Stomach (tissue), 8 donors: ENCODE measurements at regions not wholly inside any gene's neighbourhood (a gene's known extent, or its start where the extent isn't known, plus 50 kb on each side); places are given as distances from the start of the nearest gene placed in this dataset.
A peak's percentile ranks its signal among the peaks of the same experiment; 100 is the strongest.

ENCODE experiments used
- DNase-seq, 2 donors: peaks; one replicate each; pipeline versions ENCODE4 v3.0.0 to v3.0.0-alpha.2; 2013 to 2019
- H3K27ac ChIP-seq, 5 donors: fragments of 200-600 bp in 4 of 5; sonication (generic) in 4 of 5; one replicate each; pipeline ENCODE4 v1.5.1; 2013 to 2019; ENCODE audit warnings: mild to moderate bottlenecking in 1 of 5, moderate library complexity in 1 of 5
- H3K27me3 ChIP-seq, 3 donors: fragments of 200-600 bp; sonication (generic); one replicate each; pipeline ENCODE4 v1.5.1; 2017 to 2019; ENCODE audit warnings: mixed run types in 1 of 3
- H3K36me3 ChIP-seq, 4 donors: fragments of 200-600 bp; sonication (generic); 1 replicate in 3 of 4; 2 replicates in 1 of 4; pipeline ENCODE4 v1.5.1; 2016 to 2019
- H3K4me1 ChIP-seq, 4 donors: fragments of 200-600 bp; sonication (generic); one replicate each; pipeline ENCODE4 v1.5.1; 2016 to 2019
- H3K4me3 ChIP-seq, 4 donors: fragments of 200-600 bp; sonication (generic) in 3 of 4; one replicate each; pipeline ENCODE4 v1.5.1; 2016 to 2019; ENCODE audit warnings: mild to moderate bottlenecking in 1 of 4
- H3K9me3 ChIP-seq, 4 donors: fragments of 200-600 bp; sonication (generic); one replicate each; pipeline ENCODE4 v1.5.1; 2016 to 2019
- CTCF ChIP-seq, 7 experiments: fragments of 450-650 bp in 4 of 7; fragments of 200-600 bp in 3 of 7; sonication (generic) in 3 of 7; IDR thresholded peaks; one replicate each; pipeline ENCODE4 v1.5.1; 2016 to 2019; ENCODE audit warnings: antibody characterized with exemption in 7 of 7, control low read depth in 2 of 7, mild to moderate bottlenecking in 1 of 7
- EP300 ChIP-seq: sonication (generic); formaldehyde crosslinking; IDR thresholded peaks from one replicate; pipeline ENCODE4 v1.6.1; 2017; ENCODE audit warnings: antibody characterized with exemption
- POLR2A ChIP-seq, 4 donors: fragments of 450-650 bp; IDR thresholded peaks; one replicate each; pipeline ENCODE4 v1.6.1; 2016; ENCODE audit warnings: antibody characterized with exemption in 4 of 4, control low read depth in 2 of 4, mild to moderate bottlenecking in 1 of 4, moderate library complexity in 1 of 4
- POLR2AphosphoS5 ChIP-seq, 3 donors: sonication (generic); formaldehyde crosslinking; IDR thresholded peaks; one replicate each; pipeline ENCODE4 v1.6.1; 2016; ENCODE audit warnings: antibody characterized with exemption in 3 of 3
- WGBS, 5 donors: extraction: QIAGEN DNeasy Blood & Tissue Kit in 3 of 5; methylation state at CpG; one replicate each; pipeline versions ENCODE4 v1.1.5 to v1.1.7; 2013 to 2018; 5-methylcytosine and 5-hydroxymethylcytosine counted together
- intact Hi-C: fragments of 100-400 bp; cut with DNase I; formaldehyde crosslinking; loops from one replicate; pipeline ENCODE4 v1.15.1; 2023; ENCODE audit warnings: low total_unique reads
- donor health status: healthy with polysubstance abuse.
- donor health status: Bipolar disorder and iron deficiency.
- donor health status: healthy.

- H3K9me3 ChIP-seq = peaks cover 0 to 19% (median 2%) of the 10 kb centered on the region in 4 donors
- H3K27me3 ChIP-seq = no peaks in the 10 kb centered on the region
- WGBS, 5 donors = 67 to 83% (median 72%) methylated on average over 1 of the region's 1 CpG
- no peak for TF ChIP-seq EP300
- TF ChIP-seq POLR2A (IDR thresholded peaks at IDR 0.05) = no peak
- no peak for TF ChIP-seq POLR2AphosphoS5 (IDR thresholded peaks at IDR 0.05)
- no peak for TF ChIP-seq CTCF (IDR thresholded peaks at IDR 0.05)
- H3K36me3 ChIP-seq = no peaks in the 10 kb centered on the region
- intact Hi-C loops = no loop called here
- no peaks in the 10 kb centered on the region for H3K4me1 ChIP-seq
- H3K27ac ChIP-seq = no peak overlapping the region
- no peak for DNase-seq
- H3K4me3 ChIP-seq = no peak overlapping the region
These were observed 1462.1 kb downstream of the DPP10 start for GRCh38 chr2:115904516-115904915.

DNA sequence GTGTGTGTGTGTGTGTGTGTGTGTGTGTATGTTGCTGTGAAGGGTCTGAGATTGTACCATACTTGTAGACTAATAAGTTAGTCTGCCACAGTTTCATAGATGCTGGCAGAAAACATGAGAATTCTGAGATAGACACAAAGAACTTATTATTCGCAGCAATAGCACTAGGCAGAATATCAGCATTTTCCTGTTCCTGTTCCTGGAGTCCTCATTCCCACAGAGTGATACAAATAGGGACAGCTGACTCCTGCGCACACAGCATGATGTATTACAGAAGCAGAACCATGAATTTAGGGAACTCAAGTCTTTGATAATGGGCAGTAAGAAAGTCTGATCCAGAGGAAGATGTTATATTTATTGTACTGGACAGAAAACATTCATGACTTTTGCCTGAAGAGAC, 1466.3 kb downstream of the DPP10 start:
- intact Hi-C loops = no loop called here
- no peaks in the 10 kb centered on the region for H3K4me1 ChIP-seq

DNA sequence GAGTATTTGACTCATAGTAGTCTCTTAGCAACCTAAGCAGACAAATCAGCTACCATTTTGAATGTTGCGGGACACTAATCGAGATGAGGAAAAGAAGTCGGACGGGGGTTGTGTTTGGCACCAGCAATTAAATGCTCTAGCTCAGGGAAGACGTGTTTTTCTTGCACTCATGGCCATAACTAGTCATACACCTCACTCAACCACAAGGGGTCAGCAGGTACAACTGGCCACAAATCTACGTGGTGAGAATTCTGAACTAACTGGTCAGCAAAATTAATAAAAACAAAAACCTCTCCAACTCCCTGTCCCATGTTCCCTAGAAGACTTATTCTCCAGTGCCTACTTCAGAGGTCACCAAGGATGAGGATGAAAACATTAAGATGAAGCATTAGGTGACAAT, 1467.8 kb downstream of the DPP10 start:
- H3K27me3 ChIP-seq = no peaks in the 10 kb centered on the region
- intact Hi-C loops = no loop called here
- peaks cover 0 to 14% (median 4%) of the 10 kb centered on the region in 4 donors for H3K9me3 ChIP-seq
- TF ChIP-seq EP300 = no peak
- H3K4me1 ChIP-seq = no peaks in the 10 kb centered on the region
- H3K4me3 ChIP-seq = no peak overlapping the region
- no peaks in the 10 kb centered on the region for H3K36me3 ChIP-seq
- H3K27ac ChIP-seq = no peak overlapping the region
- no peak for DNase-seq
- 64 to 74% (median 66%) methylated on average over 6 of the region's 6 CpGs for WGBS, 5 donors

More for the DNA sequence above, 1466.3 kb downstream of the DPP10 start:
- Histone ChIP-seq H3K4me3 (no peak overlapping the region), H3K27ac (no peak overlapping the region), H3K36me3 (no peaks in the 10 kb centered on the region), H3K9me3 (peaks cover 0 to 13% (median 0%) of the 10 kb centered on the region in 4 donors), H3K27me3 (no peaks in the 10 kb centered on the region)
- peak in 1 of 2 donors; percentile 11 for DNase-seq
- TF ChIP-seq EP300 (no peak), CTCF (IDR thresholded peaks at IDR 0.05) (no peak), POLR2AphosphoS5 (IDR thresholded peaks at IDR 0.05) (no peak), POLR2A (IDR thresholded peaks at IDR 0.05) (no peak)
- WGBS, 5 donors = 58 to 80% (median 72%) methylated on average over 2 of the region's 2 CpGs

DNA sequence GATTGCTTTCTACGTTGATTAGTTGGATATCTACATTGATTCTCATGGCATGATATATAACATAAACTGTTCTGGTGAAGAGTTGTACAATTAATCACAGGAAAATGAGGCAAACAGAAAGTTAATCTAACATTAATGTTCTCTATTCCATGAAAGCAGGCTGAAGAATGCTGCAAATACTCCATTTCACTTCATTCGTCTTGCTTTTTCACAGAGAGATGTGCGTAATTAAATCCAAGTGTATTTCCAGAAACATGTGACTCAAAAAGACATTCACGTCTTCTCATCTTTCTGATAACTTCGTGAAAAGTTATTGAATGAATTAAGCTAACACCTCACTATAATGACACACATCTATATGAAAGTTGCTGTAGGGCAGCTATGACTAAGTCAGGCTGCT, 1471.5 kb downstream of the DPP10 start:
- no peak for DNase-seq
- intact Hi-C loops = no loop called here
- WGBS, 5 donors = 73 to 86% (median 79%) methylated on average over 5 of the region's 5 CpGs
- peaks cover 0 to 14% (median 7%) of the 10 kb centered on the region in 4 donors for H3K9me3 ChIP-seq
- no peak overlapping the region for H3K4me3 ChIP-seq
- no peaks in the 10 kb centered on the region for H3K27me3 ChIP-seq
- H3K36me3 ChIP-seq = no peaks in the 10 kb centered on the region
- H3K4me1 ChIP-seq = no peaks in the 10 kb centered on the region
- no peak overlapping the region for H3K27ac ChIP-seq
- TF ChIP-seq POLR2AphosphoS5 (IDR thresholded peaks at IDR 0.05) = no peak
- no peak for TF ChIP-seq CTCF (IDR thresholded peaks at IDR 0.05)
- no peak for TF ChIP-seq POLR2A (IDR thresholded peaks at IDR 0.05)
- no peak for TF ChIP-seq EP300

GRCh38 chr2:115921541-115921940, 1479.1 kb downstream of the DPP10 start:
- H3K9me3 ChIP-seq = peaks cover 0 to 16% (median 5%) of the 10 kb centered on the region in 4 donors
- H3K4me1 ChIP-seq = no peaks in the 10 kb centered on the region
- intact Hi-C loops = no loop called here
- no peak overlapping the region for H3K4me3 ChIP-seq
- no peak overlapping the region for H3K27ac ChIP-seq
- DNase-seq = no peak
- TF ChIP-seq POLR2A (IDR thresholded peaks at IDR 0.05) (no peak), CTCF (IDR thresholded peaks at IDR 0.05) (no peak), EP300 (no peak), POLR2AphosphoS5 (IDR thresholded peaks at IDR 0.05) (no peak)
- no peaks in the 10 kb centered on the region for H3K27me3 ChIP-seq
- H3K36me3 ChIP-seq = no peaks in the 10 kb centered on the region
- 27 to 51% (median 38%) methylated on average over 2 of the region's 2 CpGs for WGBS, 5 donors
